GM12864 (cell line): ENCODE measurements at regions not wholly inside any gene's neighbourhood (a gene's known extent, or its start where the extent isn't known, plus 50 kb on each side); places are given as distances from the start of the nearest gene placed in this dataset.

Experiments
- DNase-seq: peaks from one replicate; pipeline ENCODE4 v3.0.0-alpha.2; 2011; ENCODE audit warnings: low read depth
- H3K4me3 ChIP-seq: 2 replicates; pipeline ENCODE4 v1.5.1; 2011; ENCODE audit warnings: mild to moderate bottlenecking, low read depth, low read length, control low read depth
- CTCF ChIP-seq: IDR thresholded peaks from 2 replicates; pipeline ENCODE4 v1.5.1; 2011; ENCODE audit warnings: low read depth, mild to moderate bottlenecking, moderate library complexity, low read length, control low read depth, inconsistent platforms; ENCODE audit errors: missing control alignments

- no peak for DNase-seq
- TF ChIP-seq CTCF, result no peak
- no peak overlapping the region for H3K4me3 ChIP-seq
Measured at GRCh38 chr5:57595523-57595991, 112.9 kb upstream of the ACTBL2 start.

- no peak overlapping the region for H3K4me3 ChIP-seq
- no peak for TF ChIP-seq CTCF
- DNase-seq, result no peak
Measured at GRCh38 chr5:57594436-57594835, 111.8 kb upstream of the ACTBL2 start.

GRCh38 chr5:57592236-57592635, 109.6 kb upstream of the ACTBL2 start:
- DNase-seq, result no peak
- H3K4me3 ChIP-seq, result no peak overlapping the region
- TF ChIP-seq CTCF, result no peak

- TF ChIP-seq CTCF, result no peak
- H3K4me3 ChIP-seq, result no peak overlapping the region
- no peak for DNase-seq
Measured at GRCh38 chr5:57586649-57587048, 104.0 kb upstream of the ACTBL2 start.

GRCh38 chr5:57582578-57583070, 100.0 kb upstream of the ACTBL2 start:
- H3K4me3 ChIP-seq, result no peak overlapping the region
- no peak for DNase-seq
- no peak for TF ChIP-seq CTCF

GRCh38 chr5:57581772-57582171, 99.2 kb upstream of the ACTBL2 start:
- no peak for DNase-seq
- H3K4me3 ChIP-seq, result no peak overlapping the region
- no peak for TF ChIP-seq CTCF

GRCh38 chr5:57581222-57581621, 98.6 kb upstream of the ACTBL2 start:
- DNase-seq, result no peak
- H3K4me3 ChIP-seq, result no peak overlapping the region
- no peak for TF ChIP-seq CTCF
